HG03025 (cell line): ENCODE measurements at regions not wholly inside any gene's neighbourhood (a gene's known extent, or its start where the extent isn't known, plus 50 kb on each side); places are given as distances from the start of the nearest gene placed in this dataset.
"Not testable (repeated sequence)": the region's sequence is repeated elsewhere in the genome, so short reads cannot be mapped to it uniquely, and the experiment has no call there.

Experiments used
- ATAC-seq: cut with Tn5 transposase; IDR thresholded peaks from one replicate; pipeline ENCODE4 v1.9.1; 2021; ENCODE audit warnings: mild to moderate bottlenecking, moderate library complexity; ENCODE audit not compliant: unreplicated experiment, low FRiP score

GRCh38 chr18:73381699-73382036, 513.9 kb upstream of the NETO1 start:
- ATAC-seq: no peak

GRCh38 chr18:73381016-73381698, 513.4 kb upstream of the NETO1 start:
- ATAC-seq: no peak

GRCh38 chr18:73366713-73367112, 498.9 kb upstream of the NETO1 start:
- no peak for ATAC-seq

GRCh38 chr18:73365018-73365417, 497.2 kb upstream of the NETO1 start:
- no peak for ATAC-seq

GRCh38 chr18:73355121-73355520, 487.3 kb upstream of the NETO1 start:
- ATAC-seq: no peak

- no peak for ATAC-seq
Measured at GRCh38 chr18:73352546-73352945, 484.8 kb upstream of the NETO1 start.

- no peak for ATAC-seq
Measured at GRCh38 chr18:73340135-73340977, 472.6 kb upstream of the NETO1 start.

GRCh38 chr18:73331212-73331772, 463.5 kb upstream of the NETO1 start:
- no peak for ATAC-seq

GRCh38 chr18:73330106-73330505, 462.3 kb upstream of the NETO1 start:
- ATAC-seq: not testable (repeated sequence)

- ATAC-seq: not testable (repeated sequence)
Measured at GRCh38 chr18:73324187-73324831, 456.5 kb upstream of the NETO1 start.

- ATAC-seq: no peak
Measured at GRCh38 chr18:73318739-73319479, 451.1 kb upstream of the NETO1 start.

GRCh38 chr18:73316513-73316912, 448.7 kb upstream of the NETO1 start:
- no peak for ATAC-seq

GRCh38 chr18:73315381-73315780, 447.6 kb upstream of the NETO1 start:
- no peak for ATAC-seq

GRCh38 chr18:73313476-73313875, 445.7 kb upstream of the NETO1 start:
- ATAC-seq: no peak

GRCh38 chr18:73296686-73297085, 428.9 kb upstream of the NETO1 start:
- no peak for ATAC-seq

GRCh38 chr18:73292156-73292555, 424.4 kb upstream of the NETO1 start:
- ATAC-seq: no peak

- no peak for ATAC-seq
Measured at GRCh38 chr18:73288813-73289212, 421.0 kb upstream of the NETO1 start.

- no peak for ATAC-seq
Measured at GRCh38 chr18:73286584-73286983, 418.8 kb upstream of the NETO1 start.

GRCh38 chr18:73283788-73284187, 416.0 kb upstream of the NETO1 start:
- no peak for ATAC-seq

GRCh38 chr18:73283032-73283431, 415.2 kb upstream of the NETO1 start:
- ATAC-seq: no peak

- ATAC-seq: no peak
Measured at GRCh38 chr18:73279498-73279897, 411.7 kb upstream of the NETO1 start.
